ENCODE measurements at regions not wholly inside any gene's neighbourhood (a gene's known extent, or its start where the extent isn't known, plus 50 kb on each side); places are given as distances from the start of the nearest gene placed in this dataset.
A peak's percentile ranks its signal among the peaks of the same experiment; 100 is the strongest.

GRCh38 chr11:19519912-19520641 is 192.6 kb upstream of the NAV2 start:
- TF ChIP-seq CTCF (IDR thresholded peaks at IDR 0.05; ENCODE audit: insufficient read depth, low read length): no peak
- no peak for DNase-seq (ENCODE audit: low read depth)

GRCh38 chr11:19519353-19519752 is 193.3 kb upstream of the NAV2 start:
- no peak for TF ChIP-seq CTCF (IDR thresholded peaks at IDR 0.05; ENCODE audit: insufficient read depth, low read length)
- no peak overlapping the region for H3K4me3 ChIP-seq (ENCODE audit: low read depth, low read length)
- no peak for DNase-seq (ENCODE audit: low read depth)

More at GRCh38 chr11:19519912-19520641, 192.6 kb upstream of the NAV2 start:
- no peak overlapping the region for H3K4me3 ChIP-seq (ENCODE audit: low read depth, low read length)

- no peak for DNase-seq (ENCODE audit: low read depth)
- TF ChIP-seq CTCF (IDR thresholded peaks at IDR 0.05; ENCODE audit: insufficient read depth, low read length): no peak
- no peak overlapping the region for H3K4me3 ChIP-seq (ENCODE audit: low read depth, low read length)
These were observed 199.4 kb upstream of the NAV2 start for GRCh38 chr11:19513253-19513652.

GRCh38 chr11:19512618-19513017 is 200.0 kb upstream of the NAV2 start:
- peak; percentile 30 for DNase-seq (ENCODE audit: low read depth)
- H3K4me3 ChIP-seq (ENCODE audit: low read depth, low read length): no peak overlapping the region
- no peak for TF ChIP-seq CTCF (IDR thresholded peaks at IDR 0.05; ENCODE audit: insufficient read depth, low read length)

GRCh38 chr11:19511413-19512183 is 201.0 kb upstream of the NAV2 start:
- TF ChIP-seq CTCF (IDR thresholded peaks at IDR 0.05; ENCODE audit: insufficient read depth, low read length): no peak
- peak; percentile 92 for DNase-seq (ENCODE audit: low read depth)
- no peak overlapping the region for H3K4me3 ChIP-seq (ENCODE audit: low read depth, low read length)

- H3K4me3 ChIP-seq (ENCODE audit: low read depth, low read length): no peak overlapping the region
- DNase-seq (ENCODE audit: low read depth): no peak
- TF ChIP-seq CTCF (IDR thresholded peaks at IDR 0.05; ENCODE audit: insufficient read depth, low read length): no peak
These were observed 201.6 kb upstream of the NAV2 start for GRCh38 chr11:19511066-19511412.
